ENCODE measurements at regions not wholly inside any gene's neighbourhood (a gene's known extent, or its start where the extent isn't known, plus 50 kb on each side); places are given as distances from the start of the nearest gene placed in this dataset.
"Not testable (repeated sequence)": the region's sequence is repeated elsewhere in the genome, so short reads cannot be mapped to it uniquely, and the experiment has no call there.

- DNase-seq: no peak
Measured at GRCh38 chr22:48404801-48405447, 1422.7 kb downstream of the BRD1 start.

DNA sequence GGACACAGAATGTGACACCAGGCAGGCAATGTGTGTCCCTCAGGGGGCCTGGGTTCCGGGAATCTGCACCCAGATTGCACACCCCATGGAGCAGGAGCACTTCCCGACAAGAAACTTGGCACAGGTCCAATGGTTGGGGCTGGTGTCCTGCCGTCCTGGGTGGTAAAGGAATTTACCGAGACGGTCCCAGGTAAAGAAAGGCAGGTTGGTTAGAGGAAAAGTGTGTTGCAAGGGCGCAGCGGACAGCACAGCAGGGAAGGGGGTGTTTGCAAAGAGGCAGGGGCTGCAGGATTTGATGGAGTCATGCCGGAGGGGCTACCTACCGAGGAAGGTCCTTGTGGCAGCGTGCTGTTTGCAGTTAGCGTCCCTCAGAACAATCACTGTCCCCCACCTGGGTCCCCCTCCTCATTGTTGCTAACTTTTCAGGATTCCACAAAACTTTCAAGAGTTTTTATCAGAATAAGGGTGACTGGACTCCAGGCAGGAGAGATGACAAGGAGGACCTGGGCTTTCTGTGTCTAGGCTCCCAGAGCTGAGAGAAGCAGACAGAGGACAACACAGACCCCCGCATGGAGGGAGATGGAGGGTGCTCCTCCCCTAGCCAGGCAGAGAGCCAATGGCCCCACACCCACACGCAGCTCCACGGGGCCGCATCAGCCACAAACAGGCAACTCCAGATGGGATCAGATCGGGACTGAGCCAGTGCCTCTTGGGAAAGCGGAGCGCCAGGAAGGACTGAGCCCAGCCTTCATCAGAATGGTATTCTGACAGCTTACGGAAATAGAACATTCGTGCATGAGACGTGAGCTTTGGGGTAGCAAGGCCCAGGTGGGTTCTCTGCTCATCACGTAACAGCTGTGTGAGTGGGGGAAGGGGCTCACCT, 1423.9 kb downstream of the BRD1 start:
- peak; percentile 32 for DNase-seq

GRCh38 chr22:48402591-48403031, 1425.1 kb downstream of the BRD1 start:
- DNase-seq: no peak

GRCh38 chr22:48401523-48401922, 1426.2 kb downstream of the BRD1 start:
- DNase-seq: not testable (repeated sequence)

DNA sequence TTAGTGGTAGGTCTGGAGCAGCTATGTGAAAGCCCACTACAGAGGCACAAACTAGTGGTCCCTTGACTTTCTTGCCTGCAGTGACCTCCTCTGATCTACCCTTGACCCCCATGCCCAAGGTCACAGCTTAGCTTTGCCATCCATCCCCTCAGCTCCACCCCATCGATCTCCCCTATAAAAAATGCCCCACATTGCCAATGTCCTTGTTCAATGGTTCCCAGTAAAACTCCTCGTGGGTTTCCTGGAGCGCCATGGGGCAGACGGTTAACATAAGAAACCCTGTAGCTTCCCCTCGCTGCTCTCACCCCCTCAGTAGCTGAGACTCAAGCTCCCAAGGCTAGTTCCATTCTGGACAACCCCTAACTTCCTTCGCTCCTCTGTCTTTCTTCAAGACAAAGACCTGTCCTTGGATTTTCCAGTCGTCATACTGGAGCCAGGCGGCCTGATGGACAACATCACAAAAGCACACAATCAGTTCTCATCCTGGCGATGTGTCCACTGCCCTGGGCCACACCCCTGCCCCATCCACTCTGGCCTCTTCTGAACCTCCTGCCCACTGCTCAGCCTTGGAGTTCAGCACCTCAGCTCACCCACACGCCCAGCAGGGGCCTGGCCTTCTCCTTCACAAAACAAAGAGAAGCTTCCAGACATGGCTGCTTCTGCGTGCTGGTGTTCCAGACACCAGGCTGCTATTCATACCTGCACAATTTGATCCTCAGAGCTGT, 1429.3 kb downstream of the BRD1 start:
- DNase-seq: no peak

- DNase-seq: no peak
Measured at GRCh38 chr22:48397531-48398180, 1430.0 kb downstream of the BRD1 start.

- DNase-seq: no peak
Measured at GRCh38 chr22:48396785-48397530, 1430.7 kb downstream of the BRD1 start.

DNA sequence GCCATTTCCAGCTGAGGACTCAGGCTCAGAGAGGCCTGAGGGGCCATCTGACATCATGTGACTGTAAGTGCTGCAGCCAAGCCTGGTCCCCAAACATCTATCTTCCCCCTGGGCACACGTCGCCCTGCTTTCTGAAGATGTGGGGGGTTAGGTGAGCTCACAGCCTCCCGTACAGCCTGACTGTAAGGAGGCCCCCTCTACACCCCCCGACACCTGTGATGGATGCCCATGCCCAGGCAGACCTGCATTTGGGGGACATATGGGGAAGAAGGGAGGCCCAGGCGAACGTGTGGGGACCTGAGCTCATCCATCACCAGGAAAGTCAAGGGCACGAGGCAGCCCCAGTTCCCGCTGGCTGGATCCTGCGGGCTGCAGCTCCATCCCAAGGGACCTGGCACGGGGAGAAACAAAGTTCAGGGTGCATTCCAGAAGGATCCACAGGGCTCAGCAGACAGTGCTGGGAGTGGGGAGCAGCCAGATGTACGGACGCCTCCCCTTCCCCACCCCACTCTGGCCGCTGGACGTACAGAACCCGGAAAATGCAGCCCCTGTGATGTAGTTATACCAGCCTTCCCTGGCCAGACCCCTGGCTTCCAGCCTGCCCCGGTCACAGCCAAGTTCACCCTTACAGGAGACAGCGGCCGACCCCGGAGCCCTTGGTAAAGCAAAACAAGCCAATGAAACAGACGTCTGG, 1431.4 kb downstream of the BRD1 start:
- DNase-seq: no peak

DNA sequence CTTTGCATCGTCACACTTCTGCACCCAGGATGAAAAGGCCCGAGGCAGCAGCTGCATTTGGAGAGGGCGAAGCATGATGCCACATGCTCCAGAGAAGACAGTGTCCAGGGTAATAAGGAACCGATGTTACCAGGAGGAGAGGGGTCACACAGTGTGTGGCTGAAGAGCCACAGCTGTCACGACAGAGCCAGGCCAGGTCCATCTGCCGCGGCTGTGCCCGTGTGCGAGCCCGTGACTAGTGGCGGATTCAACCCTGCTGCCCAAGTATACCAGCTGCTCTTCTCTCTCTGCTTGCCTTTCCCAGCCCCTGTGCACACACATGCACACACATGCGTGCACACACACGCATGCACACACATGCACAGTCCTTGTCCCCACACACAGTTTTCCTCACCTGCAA, 1432.5 kb downstream of the BRD1 start:
- no peak for DNase-seq

GRCh38 chr22:48394787-48395186, 1432.9 kb downstream of the BRD1 start:
- DNase-seq: no peak

- DNase-seq: no peak
Measured at GRCh38 chr22:48393885-48394284, 1433.8 kb downstream of the BRD1 start.

DNA sequence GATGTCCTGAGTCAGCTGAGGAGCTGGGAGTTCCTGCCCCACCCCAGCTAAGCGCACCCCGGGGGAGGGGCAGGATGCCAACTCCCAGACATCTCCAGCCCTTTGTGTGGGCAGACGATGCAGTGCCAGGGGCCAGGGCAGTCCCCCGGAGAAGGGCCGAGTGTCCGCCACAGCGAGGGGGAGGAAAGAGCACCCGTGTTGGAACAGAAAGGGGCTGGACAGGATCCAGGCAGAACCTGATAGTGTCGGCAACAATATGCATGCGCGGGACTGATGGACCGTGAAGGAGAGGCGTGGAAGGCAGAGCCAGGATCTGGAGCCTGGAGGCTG, 1434.7 kb downstream of the BRD1 start:
- no peak for DNase-seq

DNA sequence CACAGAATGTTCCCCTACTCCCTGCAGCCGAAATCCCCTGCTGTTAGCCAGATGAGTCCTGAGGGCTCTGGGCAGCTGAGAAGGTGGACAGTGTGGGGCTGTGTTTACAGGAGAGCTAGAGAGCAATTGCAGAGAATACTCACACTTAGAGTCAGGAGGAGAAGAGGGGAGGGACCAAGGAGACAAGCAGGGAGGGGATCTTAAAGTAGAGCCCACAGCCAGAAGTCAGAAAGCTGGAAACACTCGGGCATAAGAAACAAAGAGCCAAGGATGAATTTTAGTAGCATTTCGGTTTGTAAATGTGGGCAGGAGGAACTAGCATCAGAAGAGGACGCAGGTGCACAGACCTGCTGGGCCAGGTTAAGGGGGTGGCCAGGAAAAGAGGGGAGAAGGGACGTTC, 1435.9 kb downstream of the BRD1 start:
- no peak for DNase-seq

DNA sequence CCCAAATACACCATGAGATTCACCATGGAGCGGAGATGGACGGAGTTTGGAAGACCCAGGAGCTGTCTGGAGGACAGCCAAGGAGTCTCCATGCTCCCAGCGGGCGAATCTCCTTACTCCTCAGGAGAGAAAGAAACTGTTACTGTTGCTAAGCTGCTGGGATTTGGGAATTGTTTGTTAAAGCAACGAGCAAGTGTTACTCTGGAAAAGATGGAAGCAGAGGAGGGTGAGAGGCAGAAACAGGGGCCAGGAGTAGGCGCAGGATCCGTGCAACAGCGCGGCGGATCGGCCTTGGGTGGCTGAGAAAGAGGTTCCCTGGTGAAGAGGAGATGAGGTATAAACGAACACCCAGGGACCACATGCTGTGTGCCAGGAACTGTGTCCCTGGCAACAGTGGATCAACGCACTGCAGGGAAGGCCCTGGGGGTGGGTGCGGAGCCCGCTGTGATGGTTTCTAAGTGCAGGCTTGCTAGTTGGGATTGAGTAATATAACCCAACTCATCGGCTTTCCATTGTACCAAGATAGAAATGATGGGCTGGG, 1436.4 kb downstream of the BRD1 start:
- no peak for DNase-seq

GRCh38 chr22:48389916-48390315, 1437.8 kb downstream of the BRD1 start:
- DNase-seq: no peak

GRCh38 chr22:48382197-48382596, 1445.5 kb downstream of the BRD1 start:
- no peak for DNase-seq

GRCh38 chr22:48380016-48380665, 1447.5 kb downstream of the BRD1 start:
- no peak for DNase-seq

GRCh38 chr22:48379371-48379770, 1448.3 kb downstream of the BRD1 start:
- DNase-seq: no peak

DNA sequence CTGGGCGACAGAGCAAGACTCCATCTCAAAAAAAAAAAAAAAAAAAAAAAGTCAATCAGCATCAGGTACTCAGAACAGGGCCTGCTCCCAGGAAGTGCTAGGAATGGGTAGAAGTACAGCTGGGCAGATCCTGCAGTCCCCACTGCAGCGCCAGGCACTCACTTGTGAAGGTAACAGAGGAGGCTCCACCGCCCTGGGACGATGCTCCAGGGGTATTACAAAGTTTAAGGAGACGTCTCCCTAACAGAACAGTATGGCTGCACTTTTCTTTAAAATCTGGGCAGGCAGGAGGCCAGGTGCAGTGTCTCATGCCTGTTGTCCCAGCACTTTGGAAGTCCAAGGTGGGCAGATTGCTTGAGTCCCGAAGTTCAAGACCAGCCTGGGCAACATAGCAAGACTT, 1449.0 kb downstream of the BRD1 start:
- DNase-seq: no peak

- DNase-seq: no peak
Measured at GRCh38 chr22:48376936-48377712, 1450.5 kb downstream of the BRD1 start.
